HEK293 (cell line): ENCODE measurements at regions not wholly inside any gene's neighbourhood (a gene's known extent, or its start where the extent isn't known, plus 50 kb on each side); places are given as distances from the start of the nearest gene placed in this dataset.

Source experiments
- CTCF ChIA-PET: fragments of 350-600 bp; formaldehyde crosslinking; extraction: SDS; loops from one replicate; lab custom pipeline; 2021; ENCODE audit warnings: antibody characterized with exemption; lab: Yijun Ruan, JAX
- POLR2A ChIA-PET: fragments of 300-600 bp; formaldehyde crosslinking; extraction: SDS; loops from one replicate; lab custom pipeline; 2020; ENCODE audit warnings: antibody characterized with exemption, inconsistent platforms; lab: Yijun Ruan, JAX
- H3K27ac ChIP-seq: fragments of 200-500 bp; sonication (Bioruptor generic); 2 replicates; pipeline ENCODE4 v1.5.1; 2014; ENCODE audit warnings: low read depth, low read length, control low read depth, inconsistent platforms; ENCODE audit errors: extremely low read depth
- H3K36me3 ChIP-seq, 2 experiments: fragments of 200-500 bp in 1 of 2; sonication (Bioruptor generic) in 1 of 2; 1 replicate in 1 of 2; 2 replicates in 1 of 2; pipeline ENCODE4 v1.5.1; 2014 to 2017; ENCODE audit warnings: inconsistent platforms in 2 of 2, low read length in 2 of 2; ENCODE audit not compliant: control insufficient read depth in 2 of 2, insufficient read depth in 1 of 2
- H3K4me1 ChIP-seq: fragments of 200-500 bp; sonication (Bioruptor generic); 2 replicates; pipeline ENCODE4 v1.5.1; 2014; ENCODE audit warnings: mild to moderate bottlenecking, low read length, inconsistent platforms; ENCODE audit not compliant: control insufficient read depth, insufficient read depth
- H3K4me3 ChIP-seq: 2 replicates; pipeline ENCODE4 v1.5.1; 2011; ENCODE audit warnings: low read depth, mild to moderate bottlenecking, control low read depth, low read length, moderate library complexity
- H3K9me3 ChIP-seq: fragments of 200-500 bp; sonication (Bioruptor generic); 2 replicates; pipeline ENCODE4 v1.5.1; 2014; ENCODE audit warnings: low read depth, low read length, inconsistent platforms; ENCODE audit not compliant: control insufficient read depth, insufficient read depth
- BCL6B ChIP-seq: fragments of 450-650 bp; formaldehyde crosslinking; IDR thresholded peaks from 2 replicates; pipeline ENCODE4 v1.5.1; 2017; ENCODE audit warnings: missing biosample characterization, missing genetic modification characterization
- GLIS1 ChIP-seq: fragments of 450-650 bp; formaldehyde crosslinking; IDR thresholded peaks from 2 replicates; pipeline ENCODE4 v1.5.1; 2016; ENCODE audit warnings: missing biosample characterization, missing genetic modification characterization
- INSM2 ChIP-seq: fragments of 450-650 bp; formaldehyde crosslinking; IDR thresholded peaks from 2 replicates; pipeline ENCODE4 v1.5.1; 2016; ENCODE audit warnings: missing biosample characterization, missing genetic modification characterization
- PBX3 ChIP-seq: sonication (generic); formaldehyde crosslinking; IDR thresholded peaks from 2 replicates; pipeline ENCODE4 v1.8.1; 2022; ENCODE audit warnings: mild to moderate bottlenecking, moderate library complexity, missing genetic modification reagents
- SALL2 ChIP-seq: fragments of 450-650 bp; formaldehyde crosslinking; IDR thresholded peaks from 2 replicates; pipeline ENCODE4 v1.5.0; 2017; ENCODE audit warnings: missing biosample characterization, mild to moderate bottlenecking, missing genetic modification characterization, borderline replicate concordance
- SCRT1 ChIP-seq: fragments of 450-650 bp; formaldehyde crosslinking; IDR thresholded peaks from 2 replicates; pipeline ENCODE4 v1.5.1; 2016; ENCODE audit warnings: missing biosample characterization, missing genetic modification characterization, borderline replicate concordance
- ZBTB21 ChIP-seq: fragments of 450-650 bp; formaldehyde crosslinking; IDR thresholded peaks from 2 replicates; pipeline ENCODE4 v1.5.1; 2017; ENCODE audit warnings: missing biosample characterization, missing genetic modification characterization
- ZBTB8A ChIP-seq: fragments of 450-650 bp; formaldehyde crosslinking; IDR thresholded peaks from 2 replicates; pipeline ENCODE4 v1.5.1; 2016; ENCODE audit warnings: missing biosample characterization, missing genetic modification characterization
- ZFP41 ChIP-seq: fragments of 450-650 bp; formaldehyde crosslinking; IDR thresholded peaks from 2 replicates; pipeline ENCODE4 v1.5.1; 2016; ENCODE audit warnings: missing biosample characterization, missing genetic modification characterization, borderline replicate concordance
- ZNF121 ChIP-seq: fragments of 450-650 bp; formaldehyde crosslinking; IDR thresholded peaks from 2 replicates; pipeline ENCODE4 v1.5.1; 2016; ENCODE audit warnings: missing biosample characterization, missing genetic modification characterization
- ZNF221 ChIP-seq: fragments of 450-650 bp; formaldehyde crosslinking; IDR thresholded peaks from 2 replicates; pipeline ENCODE4 v1.5.1; 2017; ENCODE audit warnings: missing biosample characterization, missing genetic modification characterization, borderline replicate concordance
- ZNF266 ChIP-seq: fragments of 450-650 bp; formaldehyde crosslinking; IDR thresholded peaks from 2 replicates; pipeline ENCODE4 v1.5.1; 2016; ENCODE audit warnings: missing biosample characterization, missing genetic modification characterization, low read depth
- ZNF324 ChIP-seq: fragments of 450-650 bp; formaldehyde crosslinking; IDR thresholded peaks from 2 replicates; pipeline ENCODE4 v1.5.1; 2016; ENCODE audit warnings: missing biosample characterization, missing genetic modification characterization
- ZNF37A ChIP-seq: fragments of 450-650 bp; IDR thresholded peaks from 2 replicates; pipeline ENCODE4 v1.5.1; 2018; ENCODE audit warnings: missing biosample characterization, missing genetic modification characterization
- ZNF518A ChIP-seq: fragments of 450-650 bp; formaldehyde crosslinking; conservative IDR thresholded peaks from 2 replicates; pipeline ENCODE4 v1.5.1; 2016; ENCODE audit warnings: low read depth, missing biosample characterization, missing genetic modification characterization
- ZNF623 ChIP-seq: fragments of 450-650 bp; formaldehyde crosslinking; IDR thresholded peaks from 2 replicates; pipeline ENCODE4 v1.5.1; 2016; ENCODE audit warnings: missing biosample characterization, missing genetic modification characterization
- ZNF624 ChIP-seq: fragments of 450-650 bp; formaldehyde crosslinking; IDR thresholded peaks from 2 replicates; pipeline ENCODE4 v1.5.1; 2017; ENCODE audit warnings: missing biosample characterization, missing genetic modification characterization
- ZNF626 ChIP-seq: fragments of 450-650 bp; sonication (Bioruptor Pico); formaldehyde crosslinking; IDR thresholded peaks from 2 replicates; pipeline ENCODE4 v1.5.1; 2018; ENCODE audit warnings: missing biosample characterization, missing genetic modification characterization, inconsistent platforms
- ZNF629 ChIP-seq: fragments of 450-650 bp; formaldehyde crosslinking; IDR thresholded peaks from 2 replicates; pipeline ENCODE4 v1.5.1; 2017; ENCODE audit warnings: missing biosample characterization, missing genetic modification characterization

- TF ChIP-seq ZBTB21 (tag by site-specific recombination) = no peak
- no peak for TF ChIP-seq ZNF629 (tag by site-specific recombination)
- TF ChIP-seq SALL2 (tag by site-specific recombination) = no peak
- TF ChIP-seq ZNF221 (tag by site-specific recombination) = no peak
Measured at GRCh38 chr10:36324831-36325230, 682.7 kb upstream of the FZD8 start (continued).

- POLR2A ChIA-PET = no interaction called here
- no peak overlapping the region for H3K4me3 ChIP-seq
- no peaks in the 10 kb centered on the region for H3K36me3 ChIP-seq
- TF ChIP-seq BCL6B (no peak), ZBTB8A (tag by site-specific recombination) (peak; percentile 38; the same call in 1 of the 2 replicates)
- H3K9me3 ChIP-seq = no peaks in the 10 kb centered on the region
- CTCF ChIA-PET = no interaction called here
- H3K4me1 ChIP-seq = no peaks in the 10 kb centered on the region
- H3K27ac ChIP-seq = no peak overlapping the region
Measured at GRCh38 chr10:36313142-36313541, 671.0 kb upstream of the FZD8 start.

- no peaks in the 10 kb centered on the region for H3K9me3 ChIP-seq
- no peaks in the 10 kb centered on the region for H3K4me1 ChIP-seq
- no peak overlapping the region for H3K27ac ChIP-seq
- CTCF ChIA-PET = no interaction called here
- H3K4me3 ChIP-seq = no peak overlapping the region
- POLR2A ChIA-PET = no interaction called here
- no peak for TF ChIP-seq PBX3 (CRISPR knock-in tag)
- H3K36me3 ChIP-seq = no peaks in the 10 kb centered on the region
Measured at GRCh38 chr10:36303896-36304295, 661.8 kb upstream of the FZD8 start.

- Histone ChIP-seq H3K27ac (no peak overlapping the region), H3K4me3 (no peak overlapping the region), H3K4me1 (no peaks in the 10 kb centered on the region), H3K36me3 (no peaks in the 10 kb centered on the region), H3K9me3 (no peaks in the 10 kb centered on the region)
- POLR2A ChIA-PET = no interaction called here
- CTCF ChIA-PET = interaction anchor here (0.6 kb wide), 1 partner anchor 80 kb away, joined by 3 read pairs; no protein-coding TSS in a partner anchor
- TF ChIP-seq SCRT1 (tag by site-specific recombination) (no peak), ZNF266 (tag by site-specific recombination) (no peak), ZFP41 (tag by site-specific recombination) (no peak), INSM2 (no peak), ZNF121 (tag by site-specific recombination) (no peak), ZNF626 (no peak), ZNF624 (tag by site-specific recombination) (no peak), ZNF37A (tag by site-specific recombination) (no peak), ZNF518A (no peak), ZNF629 (tag by site-specific recombination) (no peak), ZNF324 (tag by site-specific recombination) (no peak), ZNF623 (tag by site-specific recombination) (no peak), GLIS1 (tag by site-specific recombination) (no peak)
Measured at GRCh38 chr10:36302086-36302485, 660.0 kb upstream of the FZD8 start.
